ENCODE measurements at regions not wholly inside any gene's neighbourhood (a gene's known extent, or its start where the extent isn't known, plus 50 kb on each side); places are given as distances from the start of the nearest gene placed in this dataset.
"Not testable (repeated sequence)": the region's sequence is repeated elsewhere in the genome, so short reads cannot be mapped to it uniquely, and the experiment has no call there.

- no peak for TF ChIP-seq POLR2AphosphoS5 (IDR thresholded peaks at IDR 0.05; ENCODE audit: low read depth, low read length)
- TF ChIP-seq POLR2A (IDR thresholded peaks at IDR 0.05; ENCODE audit: low read depth, low read length), result no peak
- TF ChIP-seq TAF1 (IDR thresholded peaks at IDR 0.05; ENCODE audit: borderline replicate concordance, low read depth, low read length), result no peak
- FAIRE-seq (no peak), DNase-seq (ENCODE audit: insufficient read length) (no peak)
These were observed 151.6 kb upstream of the UBE2E3 start for GRCh38 chr2:180828756-180829155.

GRCh38 chr2:180823546-180824141, 156.8 kb upstream of the UBE2E3 start:
- TF ChIP-seq TAF1 (IDR thresholded peaks at IDR 0.05; ENCODE audit: borderline replicate concordance, low read depth, low read length) (no peak), POLR2A (IDR thresholded peaks at IDR 0.05; ENCODE audit: low read depth, low read length) (no peak), POLR2AphosphoS5 (IDR thresholded peaks at IDR 0.05; ENCODE audit: low read depth, low read length) (no peak)
- DNase-seq (ENCODE audit: insufficient read length) (no peak), FAIRE-seq (no peak)

- no peak for TF ChIP-seq TAF1 (IDR thresholded peaks at IDR 0.05; ENCODE audit: borderline replicate concordance, low read depth, low read length)
- TF ChIP-seq POLR2AphosphoS5 (IDR thresholded peaks at IDR 0.05; ENCODE audit: low read depth, low read length), result no peak
- no peak for TF ChIP-seq POLR2A (IDR thresholded peaks at IDR 0.05; ENCODE audit: low read depth, low read length)
- no peak for FAIRE-seq
These were observed 161.3 kb upstream of the UBE2E3 start for GRCh38 chr2:180819106-180819505.

GRCh38 chr2:180818700-180819099, 161.7 kb upstream of the UBE2E3 start:
- not testable (repeated sequence) for DNase-seq (ENCODE audit: insufficient read length); FAIRE-seq

More at GRCh38 chr2:180819106-180819505, 161.3 kb upstream of the UBE2E3 start:
- no peak for DNase-seq (ENCODE audit: insufficient read length)

- FAIRE-seq, result no peak
- TF ChIP-seq TAF1 (IDR thresholded peaks at IDR 0.05; ENCODE audit: borderline replicate concordance, low read depth, low read length), result no peak
- TF ChIP-seq POLR2AphosphoS5 (IDR thresholded peaks at IDR 0.05; ENCODE audit: low read depth, low read length), result no peak
- TF ChIP-seq POLR2A (IDR thresholded peaks at IDR 0.05; ENCODE audit: low read depth, low read length), result no peak
- no peak for DNase-seq (ENCODE audit: insufficient read length)
These were observed 181.3 kb upstream of the UBE2E3 start for GRCh38 chr2:180799141-180799540.

GRCh38 chr2:180790891-180791290, 189.5 kb upstream of the UBE2E3 start:
- no peak for TF ChIP-seq TAF1 (IDR thresholded peaks at IDR 0.05; ENCODE audit: borderline replicate concordance, low read depth, low read length)
- no peak for TF ChIP-seq POLR2AphosphoS5 (IDR thresholded peaks at IDR 0.05; ENCODE audit: low read depth, low read length)
- no peak for TF ChIP-seq POLR2A (IDR thresholded peaks at IDR 0.05; ENCODE audit: low read depth, low read length)
- no peak for DNase-seq (ENCODE audit: insufficient read length)
- no peak for FAIRE-seq

GRCh38 chr2:180787330-180787729, 193.1 kb upstream of the UBE2E3 start:
- no peak for DNase-seq (ENCODE audit: insufficient read length)
- no peak for TF ChIP-seq TAF1 (IDR thresholded peaks at IDR 0.05; ENCODE audit: borderline replicate concordance, low read depth, low read length)
- TF ChIP-seq POLR2A (IDR thresholded peaks at IDR 0.05; ENCODE audit: low read depth, low read length), result no peak
- no peak for TF ChIP-seq POLR2AphosphoS5 (IDR thresholded peaks at IDR 0.05; ENCODE audit: low read depth, low read length)
- no peak for FAIRE-seq

- FAIRE-seq (no peak), DNase-seq (ENCODE audit: insufficient read length) (no peak)
- TF ChIP-seq TAF1 (IDR thresholded peaks at IDR 0.05; ENCODE audit: borderline replicate concordance, low read depth, low read length) (no peak), POLR2AphosphoS5 (IDR thresholded peaks at IDR 0.05; ENCODE audit: low read depth, low read length) (no peak), POLR2A (IDR thresholded peaks at IDR 0.05; ENCODE audit: low read depth, low read length) (no peak)
These were observed 199.1 kb upstream of the UBE2E3 start for GRCh38 chr2:180781276-180781675.

- FAIRE-seq (no peak), DNase-seq (ENCODE audit: insufficient read length) (no peak)
- TF ChIP-seq POLR2A (IDR thresholded peaks at IDR 0.05; ENCODE audit: low read depth, low read length) (no peak), POLR2AphosphoS5 (IDR thresholded peaks at IDR 0.05; ENCODE audit: low read depth, low read length) (no peak), TAF1 (IDR thresholded peaks at IDR 0.05; ENCODE audit: borderline replicate concordance, low read depth, low read length) (no peak)
These were observed 202.1 kb upstream of the UBE2E3 start for GRCh38 chr2:180778291-180778690.

GRCh38 chr2:180776921-180777320, 203.5 kb upstream of the UBE2E3 start:
- FAIRE-seq (no peak), DNase-seq (ENCODE audit: insufficient read length) (no peak)
- TF ChIP-seq POLR2A (IDR thresholded peaks at IDR 0.05; ENCODE audit: low read depth, low read length), result no peak
- no peak for TF ChIP-seq POLR2AphosphoS5 (IDR thresholded peaks at IDR 0.05; ENCODE audit: low read depth, low read length)
- no peak for TF ChIP-seq TAF1 (IDR thresholded peaks at IDR 0.05; ENCODE audit: borderline replicate concordance, low read depth, low read length)

GRCh38 chr2:180775711-180776110, 204.7 kb upstream of the UBE2E3 start:
- FAIRE-seq (no peak), DNase-seq (ENCODE audit: insufficient read length) (no peak)
- no peak for TF ChIP-seq POLR2A (IDR thresholded peaks at IDR 0.05; ENCODE audit: low read depth, low read length)
- TF ChIP-seq TAF1 (IDR thresholded peaks at IDR 0.05; ENCODE audit: borderline replicate concordance, low read depth, low read length), result no peak

- FAIRE-seq; DNase-seq (ENCODE audit: insufficient read length): not testable (repeated sequence)
These were observed 215.1 kb upstream of the UBE2E3 start for GRCh38 chr2:180765316-180765715.
